Caco-2 (cell line): ENCODE measurements at regions not wholly inside any gene's neighbourhood (a gene's known extent, or its start where the extent isn't known, plus 50 kb on each side); places are given as distances from the start of the nearest gene placed in this dataset.
"Not testable (repeated sequence)": the region's sequence is repeated elsewhere in the genome, so short reads cannot be mapped to it uniquely, and the experiment has no call there.

Source experiments
- BruUV-seq: library from RNA; stranded (reverse); fragments of 400-500 nt; replicated peaks from 2 replicates; lab custom pipeline; 2021; lab: Mats Ljungman, UMichigan
- CTCF ChIA-PET: fragments of 300-600 bp; sonication (Branson Sonifier 250); formaldehyde crosslinking; loops from one replicate; lab custom pipeline; 2022; ENCODE audit warnings: antibody characterized with exemption; lab: Charles Lee
- POLR2A ChIA-PET: fragments of 300-600 bp; sonication (Branson Sonifier 250); formaldehyde crosslinking; loops from one replicate; lab custom pipeline; 2022; ENCODE audit warnings: antibody characterized with exemption; lab: Charles Lee
- DNase-seq, 2 experiments: peaks; one replicate each; pipeline versions ENCODE4 v3.0.0 to v3.0.0-alpha.2; 2020 to 2022
- H3K27me3 ChIP-seq: replicated peaks from 2 replicates; pipeline ENCODE4 v1.6.0; 2011; ENCODE audit warnings: low read length; ENCODE audit not compliant: control insufficient read depth, insufficient read depth
- H3K36me3 ChIP-seq: 2 replicates; pipeline ENCODE4 v1.5.1; 2011; ENCODE audit warnings: low read length; ENCODE audit not compliant: control insufficient read depth, insufficient read depth
- H3K4me1 ChIP-seq: fragments of 250-450 bp; sonication (Bioruptor Pico); 2 replicates; pipeline ENCODE4 v1.5.1; 2020; ENCODE audit warnings: mild to moderate bottlenecking
- H3K4me3 ChIP-seq: 2 replicates; pipeline ENCODE4 v1.5.1; 2011; ENCODE audit warnings: low read depth, mild to moderate bottlenecking, control low read depth, low read length
- H3K9me3 ChIP-seq: fragments of 250-450 bp; sonication (Bioruptor Pico); 2 replicates; pipeline ENCODE4 v1.5.1; 2020; ENCODE audit warnings: mild to moderate bottlenecking, moderate library complexity
- H3K27ac Mint-ChIP-seq: one replicate; pipeline ENCODE4 v1.8.0; 2022; ENCODE audit warnings: mixed read lengths; ENCODE audit not compliant: unreplicated experiment
- H3K27me3 Mint-ChIP-seq: one replicate; pipeline ENCODE4 v1.8.0; 2022; ENCODE audit warnings: mixed read lengths; ENCODE audit not compliant: insufficient read depth, unreplicated experiment
- H3K36me3 Mint-ChIP-seq: one replicate; pipeline ENCODE4 v1.8.0; 2022; ENCODE audit warnings: mild to moderate bottlenecking, mixed read lengths; ENCODE audit not compliant: insufficient read depth, unreplicated experiment
- H3K4me1 Mint-ChIP-seq: one replicate; pipeline ENCODE4 v1.8.0; 2022; ENCODE audit warnings: low read depth, mixed read lengths; ENCODE audit not compliant: unreplicated experiment
- H3K4me3 Mint-ChIP-seq: one replicate; pipeline ENCODE4 v1.8.0; 2022; ENCODE audit warnings: mild to moderate bottlenecking, moderate library complexity, mixed read lengths; ENCODE audit not compliant: unreplicated experiment
- H3K9me3 Mint-ChIP-seq: one replicate; pipeline ENCODE4 v1.8.0; 2022; ENCODE audit warnings: mixed read lengths; ENCODE audit not compliant: unreplicated experiment
- intact Hi-C: fragments of 100-400 bp; cut with micrococcal nuclease; formaldehyde crosslinking; loops from one replicate; pipeline ENCODE4 v1.10.0; 2022; ENCODE audit not compliant: unreplicated experiment
- TF ChIP-seq, protein P1 (sequence below), 2 experiments: fragments of 200-600 bp in 1 of 2; IDR thresholded peaks; 1 replicate in 1 of 2; 2 replicates in 1 of 2; pipeline versions ENCODE4 v1.5.1 to v1.8.0; 2011 to 2022; ENCODE audit warnings: antibody characterized with exemption in 1 of 2, control low read depth in 1 of 2, inconsistent platforms in 1 of 2, low read depth in 1 of 2, low read length in 1 of 2, mild to moderate bottlenecking in 1 of 2, moderate library complexity in 1 of 2; ENCODE audit not compliant: insufficient read depth in 1 of 2, severe bottlenecking in 1 of 2, unreplicated experiment in 1 of 2

DNA sequence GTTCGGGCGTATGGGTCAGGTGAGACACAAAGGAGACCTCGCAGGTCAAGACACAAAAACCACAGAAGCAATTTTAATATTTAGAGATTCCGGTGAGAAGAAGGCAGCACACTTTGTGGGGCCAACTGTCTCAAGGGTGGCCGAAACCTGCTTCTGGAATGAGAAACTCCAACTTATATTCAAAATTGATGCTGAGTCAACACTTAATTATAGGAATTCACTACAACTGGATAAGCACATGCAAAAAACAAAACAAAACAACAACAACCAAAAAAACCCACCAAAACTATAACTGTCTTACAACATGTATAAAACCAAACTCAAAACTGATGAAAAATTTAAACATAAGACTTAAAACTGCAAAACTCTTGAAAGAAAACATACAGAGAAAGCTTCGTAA, 593.3 kb downstream of the POM121L12 start:
- H3K36me3 ChIP-seq = no peaks in the 10 kb centered on the region
- H3K27me3 ChIP-seq = no peaks in the 10 kb centered on the region
- ChIA-PET POLR2A (no interaction called here), CTCF (no interaction called here)
- H3K4me1 ChIP-seq = no peaks in the 10 kb centered on the region
- H3K4me1 Mint-ChIP-seq = no peaks in the 10 kb centered on the region
- no peaks in the 10 kb centered on the region for H3K27me3 Mint-ChIP-seq
- DNase-seq = no peak
- H3K36me3 Mint-ChIP-seq = no peaks in the 10 kb centered on the region
- intact Hi-C loops = no loop called here
- H3K27ac Mint-ChIP-seq = no peak overlapping the region
- TF ChIP-seq, protein P1, sequence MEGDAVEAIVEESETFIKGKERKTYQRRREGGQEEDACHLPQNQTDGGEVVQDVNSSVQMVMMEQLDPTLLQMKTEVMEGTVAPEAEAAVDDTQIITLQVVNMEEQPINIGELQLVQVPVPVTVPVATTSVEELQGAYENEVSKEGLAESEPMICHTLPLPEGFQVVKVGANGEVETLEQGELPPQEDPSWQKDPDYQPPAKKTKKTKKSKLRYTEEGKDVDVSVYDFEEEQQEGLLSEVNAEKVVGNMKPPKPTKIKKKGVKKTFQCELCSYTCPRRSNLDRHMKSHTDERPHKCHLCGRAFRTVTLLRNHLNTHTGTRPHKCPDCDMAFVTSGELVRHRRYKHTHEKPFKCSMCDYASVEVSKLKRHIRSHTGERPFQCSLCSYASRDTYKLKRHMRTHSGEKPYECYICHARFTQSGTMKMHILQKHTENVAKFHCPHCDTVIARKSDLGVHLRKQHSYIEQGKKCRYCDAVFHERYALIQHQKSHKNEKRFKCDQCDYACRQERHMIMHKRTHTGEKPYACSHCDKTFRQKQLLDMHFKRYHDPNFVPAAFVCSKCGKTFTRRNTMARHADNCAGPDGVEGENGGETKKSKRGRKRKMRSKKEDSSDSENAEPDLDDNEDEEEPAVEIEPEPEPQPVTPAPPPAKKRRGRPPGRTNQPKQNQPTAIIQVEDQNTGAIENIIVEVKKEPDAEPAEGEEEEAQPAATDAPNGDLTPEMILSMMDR (IDR thresholded peaks at IDR 0.05; ENCODE audit: insufficient read depth in 1 of 2, low read depth in 1 of 2, low read length in 1 of 2, severe bottlenecking in 1 of 2, unreplicated experiment in 1 of 2) = no peak
- no TSS peak for BruUV-seq
- H3K4me3 Mint-ChIP-seq = no peak overlapping the region
- no peaks in the 10 kb centered on the region for H3K9me3 Mint-ChIP-seq
- H3K9me3 ChIP-seq = no peaks in the 10 kb centered on the region
- no peak overlapping the region for H3K4me3 ChIP-seq

DNA sequence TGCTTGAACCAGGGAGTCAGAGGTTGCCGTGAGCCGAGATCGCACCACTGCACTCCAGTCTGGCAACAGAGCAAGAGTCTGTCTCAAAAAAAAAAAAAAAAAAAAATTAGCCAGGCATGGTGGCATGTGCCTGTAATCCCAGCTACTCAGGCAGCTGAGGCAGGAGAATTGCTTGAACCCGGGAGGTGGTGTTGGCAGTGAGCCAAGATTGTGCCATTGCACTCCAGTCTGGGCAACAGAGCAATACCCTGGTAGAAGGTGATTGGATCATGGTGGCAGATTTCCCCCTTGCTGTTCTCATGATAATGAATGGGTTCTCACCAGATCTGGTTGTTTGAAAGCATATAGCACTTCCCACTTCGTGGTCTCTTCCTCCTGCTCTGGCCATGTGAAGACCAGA, 599.8 kb downstream of the POM121L12 start:
- POLR2A ChIA-PET, CTCF ChIA-PET, BruUV-seq, intact Hi-C loops, H3K36me3 Mint-ChIP-seq, H3K4me1 Mint-ChIP-seq, H3K27me3 Mint-ChIP-seq, H3K4me3 ChIP-seq, DNase-seq, H3K27ac Mint-ChIP-seq, H3K9me3 ChIP-seq, H3K36me3 ChIP-seq, H3K27me3 ChIP-seq, H3K4me3 Mint-ChIP-seq, H3K4me1 ChIP-seq, H3K9me3 Mint-ChIP-seq: not testable (repeated sequence)

DNA sequence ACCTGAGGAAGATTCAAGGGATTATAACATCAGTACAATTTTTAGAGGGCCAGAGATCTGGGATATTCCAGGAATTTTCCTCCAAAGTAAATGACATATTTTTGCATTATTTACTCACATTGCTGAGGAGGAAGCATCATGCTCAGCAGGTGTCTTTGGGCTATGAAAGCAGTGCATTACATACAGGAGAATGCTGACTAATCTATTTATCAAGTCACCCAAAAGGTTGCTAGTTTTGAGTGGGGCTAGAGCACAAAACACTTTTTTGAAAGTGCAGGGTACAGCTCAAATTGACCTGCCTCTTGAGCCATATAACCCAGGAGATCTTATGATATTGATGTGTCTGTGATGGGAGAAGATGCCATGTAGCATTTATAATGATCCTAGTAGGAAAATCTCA, 603.1 kb downstream of the POM121L12 start:
- POLR2A ChIA-PET = no interaction called here
- Mint-ChIP-seq H3K27ac (no peak overlapping the region), H3K9me3 (peaks cover 16% of the 10 kb centered on the region), H3K36me3 (no peaks in the 10 kb centered on the region), H3K27me3 (no peaks in the 10 kb centered on the region), H3K4me1 (peaks cover 16% of the 10 kb centered on the region), H3K4me3 (no peak overlapping the region)
- Histone ChIP-seq H3K4me3 (no peak overlapping the region), H3K36me3 (no peaks in the 10 kb centered on the region), H3K4me1 (peaks cover 20% of the 10 kb centered on the region), H3K9me3 (no peaks in the 10 kb centered on the region), H3K27me3 (no peaks in the 10 kb centered on the region)
- no TSS peak for BruUV-seq
- intact Hi-C loops = no loop called here
- TF ChIP-seq, protein P1 (IDR thresholded peaks at IDR 0.05; ENCODE audit: insufficient read depth in 1 of 2, low read depth in 1 of 2, low read length in 1 of 2, severe bottlenecking in 1 of 2, unreplicated experiment in 1 of 2) = no peak
- CTCF ChIA-PET = no interaction called here
- no peak for DNase-seq

GRCh38 chr7:53641091-53641490, 605.7 kb downstream of the POM121L12 start:
- Histone ChIP-seq H3K9me3 (peaks cover under 1% of the 10 kb centered on the region; the same call in 1 of the 2 replicates), H3K27me3 (no peaks in the 10 kb centered on the region), H3K4me1 (peaks cover 28% of the 10 kb centered on the region), H3K4me3 (no peak overlapping the region), H3K36me3 (no peaks in the 10 kb centered on the region)
- intact Hi-C loops = no loop called here
- no peak for DNase-seq
- no peaks in the 10 kb centered on the region for H3K27me3 Mint-ChIP-seq
- H3K27ac Mint-ChIP-seq = no peak overlapping the region
- POLR2A ChIA-PET = no interaction called here
- H3K4me1 Mint-ChIP-seq = peaks cover 21% of the 10 kb centered on the region
- H3K4me3 Mint-ChIP-seq = no peak overlapping the region
- CTCF ChIA-PET = no interaction called here
- no TSS peak for BruUV-seq
- H3K9me3 Mint-ChIP-seq = peaks cover 22% of the 10 kb centered on the region
- TF ChIP-seq, protein P1 (IDR thresholded peaks at IDR 0.05; ENCODE audit: insufficient read depth in 1 of 2, low read depth in 1 of 2, low read length in 1 of 2, severe bottlenecking in 1 of 2, unreplicated experiment in 1 of 2) = no peak
- H3K36me3 Mint-ChIP-seq = no peaks in the 10 kb centered on the region
